PC-3 (cell line): ENCODE measurements at regions not wholly inside any gene's neighbourhood (a gene's known extent, or its start where the extent isn't known, plus 50 kb on each side); places are given as distances from the start of the nearest gene placed in this dataset.

ENCODE experiments used
- EZH2 ChIP-seq: fragments of 300-600 bp; sonication (generic); IDR thresholded peaks from one replicate; pipeline ENCODE4 v1.6.1; 2017; ENCODE audit warnings: antibody characterized with exemption, mild to moderate bottlenecking, low read length; ENCODE audit not compliant: unreplicated experiment
- EZH2phosphoT487 ChIP-seq: fragments of 300-600 bp; sonication (generic); IDR thresholded peaks from 2 replicates; pipeline ENCODE4 v1.6.1; 2018; ENCODE audit warnings: mild to moderate bottlenecking, antibody characterized with exemption, low read length, borderline replicate concordance
- TF ChIP-seq, protein P1 (sequence below): fragments of 300-600 bp; sonication (generic); conservative IDR thresholded peaks from 2 replicates; pipeline ENCODE4 v1.5.1; 2017; ENCODE audit warnings: antibody characterized with exemption, low read depth, mild to moderate bottlenecking, low read length

DNA sequence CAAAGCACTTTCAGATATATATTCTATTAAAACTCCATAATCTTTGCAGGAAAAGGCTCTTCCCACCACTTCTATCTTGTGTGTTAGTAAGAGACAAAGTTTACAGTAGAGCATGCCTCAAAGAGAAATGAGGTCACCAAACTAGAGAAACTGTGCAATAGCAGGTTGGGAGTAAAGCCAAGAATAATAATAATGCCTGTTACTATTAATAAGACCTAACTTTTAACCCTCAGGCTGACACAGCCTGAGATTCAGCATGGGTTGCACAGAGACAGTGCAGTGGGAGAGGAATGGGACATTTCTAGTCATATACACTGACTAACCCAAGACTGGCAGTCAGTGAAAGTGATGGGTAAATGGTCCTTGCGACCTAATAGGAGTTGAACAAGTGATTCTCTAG lies 320.2 kb upstream of the NFIA start:
- TF ChIP-seq, protein P1, sequence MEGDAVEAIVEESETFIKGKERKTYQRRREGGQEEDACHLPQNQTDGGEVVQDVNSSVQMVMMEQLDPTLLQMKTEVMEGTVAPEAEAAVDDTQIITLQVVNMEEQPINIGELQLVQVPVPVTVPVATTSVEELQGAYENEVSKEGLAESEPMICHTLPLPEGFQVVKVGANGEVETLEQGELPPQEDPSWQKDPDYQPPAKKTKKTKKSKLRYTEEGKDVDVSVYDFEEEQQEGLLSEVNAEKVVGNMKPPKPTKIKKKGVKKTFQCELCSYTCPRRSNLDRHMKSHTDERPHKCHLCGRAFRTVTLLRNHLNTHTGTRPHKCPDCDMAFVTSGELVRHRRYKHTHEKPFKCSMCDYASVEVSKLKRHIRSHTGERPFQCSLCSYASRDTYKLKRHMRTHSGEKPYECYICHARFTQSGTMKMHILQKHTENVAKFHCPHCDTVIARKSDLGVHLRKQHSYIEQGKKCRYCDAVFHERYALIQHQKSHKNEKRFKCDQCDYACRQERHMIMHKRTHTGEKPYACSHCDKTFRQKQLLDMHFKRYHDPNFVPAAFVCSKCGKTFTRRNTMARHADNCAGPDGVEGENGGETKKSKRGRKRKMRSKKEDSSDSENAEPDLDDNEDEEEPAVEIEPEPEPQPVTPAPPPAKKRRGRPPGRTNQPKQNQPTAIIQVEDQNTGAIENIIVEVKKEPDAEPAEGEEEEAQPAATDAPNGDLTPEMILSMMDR, result no peak
- TF ChIP-seq EZH2, result no peak
- TF ChIP-seq EZH2phosphoT487, result no peak
